ENCODE measurements at regions not wholly inside any gene's neighbourhood (a gene's known extent, or its start where the extent isn't known, plus 50 kb on each side); places are given as distances from the start of the nearest gene placed in this dataset.
"Not testable (repeated sequence)": the region's sequence is repeated elsewhere in the genome, so short reads cannot be mapped to it uniquely, and the experiment has no call there.

- DNase-seq (ENCODE audit: low read depth), result no peak
These were observed 177.9 kb downstream of the GALC start for GRCh38 chr14:87815121-87815520.

GRCh38 chr14:87813686-87814085 is 179.3 kb downstream of the GALC start:
- DNase-seq (ENCODE audit: low read depth), result no peak

GRCh38 chr14:87813211-87813610 is 179.8 kb downstream of the GALC start:
- no peak for DNase-seq (ENCODE audit: low read depth)

GRCh38 chr14:87811246-87811645 is 181.7 kb downstream of the GALC start:
- no peak for DNase-seq (ENCODE audit: low read depth)

GRCh38 chr14:87810711-87811110 is 182.3 kb downstream of the GALC start:
- DNase-seq (ENCODE audit: low read depth), result no peak

- DNase-seq (ENCODE audit: low read depth), result no peak
These were observed 183.7 kb downstream of the GALC start for GRCh38 chr14:87809261-87809660.

GRCh38 chr14:87805315-87805723 is 187.7 kb downstream of the GALC start:
- peak; percentile 36 for DNase-seq (ENCODE audit: low read depth)

- no peak for DNase-seq (ENCODE audit: low read depth)
These were observed 192.8 kb downstream of the GALC start for GRCh38 chr14:87800216-87800615.

- DNase-seq (ENCODE audit: low read depth), result no peak
These were observed 193.6 kb downstream of the GALC start for GRCh38 chr14:87799400-87799799.

GRCh38 chr14:87797001-87797400 is 196.0 kb downstream of the GALC start:
- DNase-seq (ENCODE audit: low read depth), result no peak

GRCh38 chr14:87794561-87794960 is 198.4 kb downstream of the GALC start:
- no peak for DNase-seq (ENCODE audit: low read depth)

GRCh38 chr14:87785897-87786296 is 207.1 kb downstream of the GALC start:
- no peak for DNase-seq (ENCODE audit: low read depth)

- no peak for DNase-seq (ENCODE audit: low read depth)
These were observed 208.6 kb downstream of the GALC start for GRCh38 chr14:87784386-87784785.

- no peak for DNase-seq (ENCODE audit: low read depth)
These were observed 209.9 kb downstream of the GALC start for GRCh38 chr14:87783071-87783470.

- DNase-seq (ENCODE audit: low read depth), result no peak
These were observed 220.1 kb downstream of the GALC start for GRCh38 chr14:87772854-87773253.

- no peak for DNase-seq (ENCODE audit: low read depth)
These were observed 225.4 kb downstream of the GALC start for GRCh38 chr14:87767567-87767901.

GRCh38 chr14:87758876-87759275 is 234.1 kb downstream of the GALC start:
- no peak for DNase-seq (ENCODE audit: low read depth)

- no peak for DNase-seq (ENCODE audit: low read depth)
These were observed 236.3 kb downstream of the GALC start for GRCh38 chr14:87756661-87757060.

- no peak for DNase-seq (ENCODE audit: low read depth)
These were observed 238.3 kb downstream of the GALC start for GRCh38 chr14:87754520-87755223.

GRCh38 chr14:87748558-87748957 is 244.4 kb downstream of the GALC start:
- no peak for DNase-seq (ENCODE audit: low read depth)

GRCh38 chr14:87745507-87746118 is 247.4 kb downstream of the GALC start:
- DNase-seq (ENCODE audit: low read depth), result no peak

GRCh38 chr14:87734577-87735360 is 258.2 kb downstream of the GALC start:
- not testable (repeated sequence) for DNase-seq (ENCODE audit: low read depth)

GRCh38 chr14:87733115-87733514 is 259.9 kb downstream of the GALC start:
- DNase-seq (ENCODE audit: low read depth), result not testable (repeated sequence)
